GM12891 (cell line): ENCODE measurements at regions not wholly inside any gene's neighbourhood (a gene's known extent, or its start where the extent isn't known, plus 50 kb on each side); places are given as distances from the start of the nearest gene placed in this dataset.

Experiments
- PAX5 ChIP-seq: IDR thresholded peaks from 2 replicates; pipeline ENCODE4 v1.6.1; 2011; ENCODE audit warnings: low read length, moderate library complexity, mild to moderate bottlenecking; ENCODE audit not compliant: insufficient read depth, severe bottlenecking
- POLR2A ChIP-seq: IDR thresholded peaks from 2 replicates; pipeline ENCODE4 v1.6.1; 2011; ENCODE audit warnings: low read depth, low read length, control low read depth
- POLR2AphosphoS5 ChIP-seq: IDR thresholded peaks from 2 replicates; pipeline ENCODE4 v1.6.1; 2011; ENCODE audit warnings: low read depth, low read length, control low read depth
- TAF1 ChIP-seq: IDR thresholded peaks from 2 replicates; pipeline ENCODE4 v1.6.1; 2011; ENCODE audit warnings: low read depth, low read length, control low read depth

- no peak for TF ChIP-seq POLR2AphosphoS5
- TF ChIP-seq POLR2A: no peak
- no peak for TF ChIP-seq TAF1
- TF ChIP-seq PAX5: no peak
Measured at GRCh38 chr10:23608926-23609325, 170.1 kb downstream of the OTUD1 start.
